Neuronal stem cell (in vitro differentiated cells): ENCODE measurements at regions not wholly inside any gene's neighbourhood (a gene's known extent, or its start where the extent isn't known, plus 50 kb on each side); places are given as distances from the start of the nearest gene placed in this dataset.

Experiments
- DNase-seq: peaks from one replicate; pipeline ENCODE4 v3.0.0-alpha.2; 2013; ENCODE audit warnings: low spot score
- H2AFZ ChIP-seq: one replicate; pipeline ENCODE4 v1.6.1; 2013; ENCODE audit warnings: mild to moderate bottlenecking, low read length, inconsistent platforms
- H2AK5ac ChIP-seq: 2 replicates; pipeline ENCODE4 v1.6.1; 2013; ENCODE audit warnings: low read depth, mild to moderate bottlenecking, inconsistent platforms, low read length, moderate library complexity, mixed read lengths
- H2BK120ac ChIP-seq: 2 replicates; pipeline ENCODE4 v1.6.1; 2013; ENCODE audit warnings: low read depth, mild to moderate bottlenecking, inconsistent platforms, low read length, moderate library complexity, mixed read lengths
- H2BK12ac ChIP-seq: one replicate; pipeline ENCODE4 v1.6.1; 2013; ENCODE audit warnings: low read length, inconsistent platforms
- H2BK15ac ChIP-seq: 2 replicates; pipeline ENCODE4 v1.6.1; 2013; ENCODE audit warnings: mild to moderate bottlenecking, low read length, inconsistent platforms, mixed read lengths
- H2BK5ac ChIP-seq: one replicate; pipeline ENCODE4 v1.6.1; 2013; ENCODE audit warnings: inconsistent platforms, mild to moderate bottlenecking, low read length, moderate library complexity
- H3K14ac ChIP-seq: one replicate; pipeline ENCODE4 v1.6.1; 2013; ENCODE audit warnings: low read length, inconsistent platforms
- H3K18ac ChIP-seq: 2 replicates; pipeline ENCODE4 v1.6.1; 2013; ENCODE audit warnings: low read length, inconsistent platforms
- H3K23ac ChIP-seq: 2 replicates; pipeline ENCODE4 v1.6.1; 2013; ENCODE audit warnings: low read depth, mild to moderate bottlenecking, mixed read lengths, low read length, inconsistent platforms; ENCODE audit not compliant: poor library complexity
- H3K27ac ChIP-seq: replicated peaks from 3 replicates; pipeline ENCODE4 v1.5.1; 2013; ENCODE audit warnings: low read length, inconsistent platforms
- H3K27me3 ChIP-seq, 3 experiments: 2 replicates each; pipeline ENCODE4 v1.6.1; 2013; ENCODE audit warnings: low read length in 3 of 3, mild to moderate bottlenecking in 2 of 3, inconsistent platforms in 1 of 3, low read depth in 1 of 3, mixed read lengths in 1 of 3, moderate library complexity in 1 of 3; ENCODE audit not compliant: control insufficient read depth in 3 of 3, insufficient read depth in 3 of 3
- H3K36me3 ChIP-seq, 2 donors: replicated peaks in 1 of 2; 2 replicates each; pipeline ENCODE4 v1.6.1; 2013; ENCODE audit warnings: low read length in 2 of 2; ENCODE audit not compliant: control insufficient read depth in 2 of 2, insufficient read depth in 2 of 2
- H3K4ac ChIP-seq: 2 replicates; pipeline ENCODE4 v1.6.1; 2013; ENCODE audit warnings: inconsistent platforms, mild to moderate bottlenecking, low read length, moderate library complexity
- H3K4me1 ChIP-seq, 2 donors: 1 replicate in 1 of 2; 2 replicates in 1 of 2; pipeline ENCODE4 v1.6.1; 2013; ENCODE audit warnings: low read length in 2 of 2, low read depth in 1 of 2; ENCODE audit not compliant: control insufficient read depth in 2 of 2, insufficient read depth in 1 of 2
- H3K4me2 ChIP-seq: one replicate; pipeline ENCODE4 v1.6.1; 2013; ENCODE audit warnings: mild to moderate bottlenecking, low read length, inconsistent platforms; ENCODE audit not compliant: insufficient read depth, poor library complexity, severe bottlenecking
- H3K4me3 ChIP-seq, 2 donors: 2 replicates each; pipeline ENCODE4 v1.5.1; 2013; ENCODE audit warnings: low read length in 2 of 2, mild to moderate bottlenecking in 2 of 2, inconsistent platforms in 1 of 2, moderate library complexity in 1 of 2
- H3K79me1 ChIP-seq: one replicate; pipeline ENCODE4 v1.6.1; 2013; ENCODE audit warnings: low read depth, mild to moderate bottlenecking, inconsistent platforms, low read length, moderate library complexity
- H3K9ac ChIP-seq: one replicate; pipeline ENCODE4 v1.6.1; 2013; ENCODE audit warnings: mild to moderate bottlenecking, low read depth, low read length, inconsistent platforms; ENCODE audit not compliant: poor library complexity
- H3K9me3 ChIP-seq, 2 donors: replicated peaks in 1 of 2; 2 replicates each; pipeline versions ENCODE3 to v1.6.1; 2013; ENCODE audit warnings: low read length in 2 of 2, mild to moderate bottlenecking in 2 of 2, inconsistent platforms in 1 of 2, low read depth in 1 of 2, mixed read lengths in 1 of 2, moderate library complexity in 1 of 2; ENCODE audit not compliant: control insufficient read depth in 2 of 2, insufficient read depth in 1 of 2
- H4K8ac ChIP-seq: one replicate; pipeline ENCODE4 v1.6.1; 2013; ENCODE audit warnings: low read depth, mild to moderate bottlenecking, inconsistent platforms, low read length, moderate library complexity
- H4K91ac ChIP-seq: one replicate; pipeline ENCODE4 v1.6.1; 2013; ENCODE audit warnings: low read length, low read depth, mild to moderate bottlenecking, inconsistent platforms; ENCODE audit not compliant: poor library complexity
- WGBS, 2 donors: extraction: QIAGEN DNeasy Blood & Tissue Kit; methylation state at CpG; one replicate each; pipeline ENCODE4 v1.1.7; 2013; ENCODE audit warnings: missing lambda C conversion rate in 2 of 2, mixed read lengths in 1 of 2; ENCODE audit not compliant: insufficient read length in 2 of 2, insufficient replicate concordance in 1 of 2; ENCODE audit errors: extremely low coverage in 2 of 2; 5-methylcytosine and 5-hydroxymethylcytosine counted together

DNA sequence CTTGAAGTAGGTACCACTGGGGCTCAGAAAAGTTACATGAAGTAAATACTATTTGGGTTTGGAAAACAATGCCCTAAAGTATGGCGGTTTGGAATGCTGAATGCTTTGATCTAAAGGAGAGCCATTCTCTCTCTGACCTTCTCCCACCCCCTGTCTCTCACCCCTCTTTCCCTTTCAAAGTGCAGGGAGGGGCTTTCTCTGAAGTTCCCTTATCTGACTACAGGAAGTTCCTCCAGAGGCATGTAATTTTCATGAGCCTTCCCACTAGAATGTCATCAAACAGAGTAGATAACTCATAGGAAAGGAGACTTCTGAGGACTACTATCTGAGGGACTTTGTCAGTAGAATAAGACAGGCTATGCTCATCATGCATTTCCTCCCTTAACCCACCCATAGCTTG, 216.7 kb upstream of the PCSK2 start:
- Histone ChIP-seq H2BK5ac (no peak overlapping the region), H2AFZ (no peak overlapping the region), H3K18ac (no peak overlapping the region), H2BK120ac (no peak overlapping the region), H3K4me1 (no peaks in the 10 kb centered on the region), H3K27ac (no peak overlapping the region), H3K23ac (no peak overlapping the region), H3K27me3 (no peaks in the 10 kb centered on the region), H3K4ac (no peak overlapping the region), H3K14ac (no peak overlapping the region), H3K4me2 (no peak overlapping the region), H3K9me3 (no peaks in the 10 kb centered on the region), H2AK5ac (no peak overlapping the region), H4K91ac (no peak overlapping the region), H2BK15ac (no peak overlapping the region), H3K36me3 (no peaks in the 10 kb centered on the region), H3K4me3 (no peak overlapping the region), H2BK12ac (no peak overlapping the region), H4K8ac (no peak overlapping the region), H3K9ac (no peak overlapping the region), H3K79me1 (no peaks in the 10 kb centered on the region)
- no peak for DNase-seq
- no CpG with 5 or more reads among the region's 1 CpG for WGBS, 2 donors

GRCh38 chr20:17012546-17013226, 214.2 kb upstream of the PCSK2 start:
- no peak overlapping the region for H2AFZ ChIP-seq
- H3K27me3 ChIP-seq: no peaks in the 10 kb centered on the region
- H3K4me3 ChIP-seq: no peak overlapping the region
- H3K4ac ChIP-seq: no peak overlapping the region
- H3K27ac ChIP-seq: no peak overlapping the region
- no peaks in the 10 kb centered on the region for H3K4me1 ChIP-seq
- no peak overlapping the region for H2AK5ac ChIP-seq
- no peak overlapping the region for H3K14ac ChIP-seq
- H3K9me3 ChIP-seq: no peaks in the 10 kb centered on the region
- no peak overlapping the region for H3K23ac ChIP-seq
- no peak overlapping the region for H2BK15ac ChIP-seq
- no peaks in the 10 kb centered on the region for H3K36me3 ChIP-seq
- no peak overlapping the region for H3K4me2 ChIP-seq
- DNase-seq: no peak
- H3K9ac ChIP-seq: no peak overlapping the region
- H3K79me1 ChIP-seq: no peaks in the 10 kb centered on the region
- H2BK120ac ChIP-seq: no peak overlapping the region
- H2BK5ac ChIP-seq: no peak overlapping the region
- WGBS, 2 donors: no CpG with 5 or more reads among the region's 7 CpGs
- no peak overlapping the region for H4K91ac ChIP-seq
- no peak overlapping the region for H2BK12ac ChIP-seq
- no peak overlapping the region for H3K18ac ChIP-seq
- H4K8ac ChIP-seq: no peak overlapping the region

DNA sequence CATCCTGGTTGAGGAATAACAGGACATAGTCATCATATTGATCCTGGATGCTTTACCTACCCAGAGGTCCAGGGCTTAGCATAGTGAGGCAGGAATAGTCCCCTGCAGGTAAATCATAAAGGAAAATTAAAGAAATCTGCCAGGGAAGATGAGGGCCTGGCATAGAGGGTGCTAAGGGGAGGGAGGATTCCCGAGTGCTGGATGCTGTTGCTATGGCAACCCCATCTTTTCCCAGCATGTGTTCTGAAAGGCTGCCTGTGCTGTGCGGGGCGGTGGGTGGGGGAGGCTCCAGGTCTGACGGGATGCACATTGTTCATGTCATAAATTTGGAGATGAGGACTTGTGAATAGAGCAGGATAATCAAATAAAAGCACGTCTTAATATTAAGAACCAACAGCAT, 212.6 kb upstream of the PCSK2 start:
- Histone ChIP-seq H3K23ac (no peak overlapping the region), H3K9ac (no peak overlapping the region), H2AFZ (no peak overlapping the region), H3K4me3 (no peak overlapping the region), H3K27me3 (no peaks in the 10 kb centered on the region), H2BK15ac (no peak overlapping the region), H4K91ac (no peak overlapping the region), H2BK12ac (no peak overlapping the region), H3K27ac (no peak overlapping the region), H3K9me3 (no peaks in the 10 kb centered on the region), H3K79me1 (no peaks in the 10 kb centered on the region), H2BK120ac (no peak overlapping the region), H3K4ac (no peak overlapping the region), H2BK5ac (no peak overlapping the region), H2AK5ac (no peak overlapping the region), H4K8ac (no peak overlapping the region), H3K4me2 (no peak overlapping the region), H3K18ac (no peak overlapping the region), H3K4me1 (no peaks in the 10 kb centered on the region), H3K36me3 (no peaks in the 10 kb centered on the region), H3K14ac (no peak overlapping the region)
- DNase-seq: no peak
- WGBS, 2 donors: no CpG with 5 or more reads among the region's 5 CpGs

DNA sequence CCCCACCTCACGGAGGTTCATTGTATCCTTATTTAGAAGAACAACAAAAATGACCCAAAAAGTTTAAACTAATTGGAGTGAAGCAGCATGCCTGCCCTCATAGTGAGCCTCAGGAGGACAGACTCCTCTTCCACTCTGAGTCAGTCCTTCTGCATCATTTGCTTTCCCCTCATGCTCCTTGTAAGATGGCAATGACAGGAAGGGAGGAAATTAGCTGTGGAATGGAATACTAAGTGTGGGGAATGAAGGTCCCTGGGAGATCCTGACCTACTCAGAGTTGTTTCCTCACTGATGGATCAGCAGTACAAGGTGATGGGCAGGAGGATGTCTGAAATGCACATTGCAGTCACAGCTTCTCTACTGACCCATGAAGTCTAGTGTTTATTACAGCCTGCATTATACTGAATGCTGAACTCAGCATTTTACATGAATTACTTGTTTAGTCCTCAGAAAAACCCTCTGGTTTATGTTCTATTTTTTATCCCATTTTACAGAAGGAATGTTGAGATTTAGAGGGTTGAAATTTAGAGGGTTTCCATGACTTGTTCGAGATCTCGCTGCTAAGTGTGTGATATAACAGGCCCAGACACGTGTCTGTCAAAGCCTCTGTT, 212.0 kb upstream of the PCSK2 start:
- no peak overlapping the region for H3K4me2 ChIP-seq
- H4K91ac ChIP-seq: no peak overlapping the region
- H2BK12ac ChIP-seq: no peak overlapping the region
- H3K27me3 ChIP-seq: no peaks in the 10 kb centered on the region
- no peak overlapping the region for H2AK5ac ChIP-seq
- no peak for DNase-seq
- no peak overlapping the region for H2AFZ ChIP-seq
- H2BK5ac ChIP-seq: no peak overlapping the region
- no peak overlapping the region for H3K18ac ChIP-seq
- H4K8ac ChIP-seq: no peak overlapping the region
- no peak overlapping the region for H3K9ac ChIP-seq
- H3K27ac ChIP-seq: no peak overlapping the region
- no peak overlapping the region for H3K4ac ChIP-seq
- H2BK15ac ChIP-seq: no peak overlapping the region
- no CpG with 5 or more reads among the region's 4 CpGs for WGBS, 2 donors
- H3K14ac ChIP-seq: no peak overlapping the region
- no peaks in the 10 kb centered on the region for H3K9me3 ChIP-seq
- no peaks in the 10 kb centered on the region for H3K4me1 ChIP-seq
- H3K23ac ChIP-seq: no peak overlapping the region
- H3K36me3 ChIP-seq: no peaks in the 10 kb centered on the region
- no peaks in the 10 kb centered on the region for H3K79me1 ChIP-seq
- no peak overlapping the region for H3K4me3 ChIP-seq
- H2BK120ac ChIP-seq: no peak overlapping the region
